B cell (primary cell): ENCODE measurements at regions not wholly inside any gene's neighbourhood (a gene's known extent, or its start where the extent isn't known, plus 50 kb on each side); places are given as distances from the start of the nearest gene placed in this dataset.

Source experiments
- EZH2 ChIP-seq: IDR thresholded peaks from 2 replicates; pipeline ENCODE4 v1.6.1; 2012; ENCODE audit warnings: borderline replicate concordance, low read depth, mild to moderate bottlenecking, moderate library complexity, low read length; ENCODE audit not compliant: insufficient read depth, poor library complexity, severe bottlenecking
- TF ChIP-seq, protein P1 (sequence below): fragments of 200-600 bp; IDR thresholded peaks from one replicate; pipeline ENCODE4 v1.8.0; 2022; ENCODE audit warnings: antibody characterized with exemption, mild to moderate bottlenecking

DNA sequence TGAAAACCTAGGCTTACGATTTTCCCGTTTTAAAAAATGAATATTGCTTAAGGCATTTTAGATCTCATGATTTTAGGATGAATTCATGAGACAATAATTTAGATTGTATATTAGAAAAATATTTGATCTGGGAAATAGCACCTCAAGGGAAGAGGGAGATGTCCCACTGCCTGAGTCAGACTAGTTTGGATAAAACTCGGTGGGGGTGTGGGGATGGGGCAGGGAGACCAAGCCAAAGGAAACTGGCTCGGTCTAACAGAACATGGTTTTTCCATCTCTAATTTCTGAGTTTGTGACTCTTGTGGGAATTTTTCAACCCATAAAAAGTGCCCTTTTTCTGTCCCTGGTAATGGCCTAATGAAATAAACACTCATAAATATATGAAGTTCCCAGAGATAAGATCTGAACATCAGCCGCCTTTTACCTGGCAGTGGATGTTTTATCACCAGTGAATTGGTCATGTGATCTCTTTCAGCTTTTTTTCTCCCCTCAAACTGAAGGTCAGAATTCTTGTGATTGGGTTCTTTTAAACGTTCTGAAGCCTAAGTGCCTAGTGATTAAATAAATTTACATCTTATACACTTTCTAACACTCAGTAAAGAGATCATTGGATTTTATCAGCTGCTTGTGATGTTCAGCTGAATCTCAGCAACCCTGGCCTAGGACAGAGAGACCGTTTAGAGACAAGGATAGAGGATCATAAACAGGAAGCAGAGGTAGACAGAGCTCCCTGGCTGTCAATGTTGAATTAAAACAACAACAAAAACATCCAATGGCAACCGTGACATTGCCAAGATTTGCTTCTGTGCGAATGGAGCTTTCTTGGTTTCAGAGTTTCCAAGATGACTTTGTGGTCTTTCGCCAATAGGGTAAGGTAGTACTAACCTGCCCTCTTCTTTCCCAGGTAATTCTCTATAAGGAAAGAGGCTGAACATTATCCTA is 1038.2 kb downstream of the MCTP2 start:
- TF ChIP-seq, protein P1, sequence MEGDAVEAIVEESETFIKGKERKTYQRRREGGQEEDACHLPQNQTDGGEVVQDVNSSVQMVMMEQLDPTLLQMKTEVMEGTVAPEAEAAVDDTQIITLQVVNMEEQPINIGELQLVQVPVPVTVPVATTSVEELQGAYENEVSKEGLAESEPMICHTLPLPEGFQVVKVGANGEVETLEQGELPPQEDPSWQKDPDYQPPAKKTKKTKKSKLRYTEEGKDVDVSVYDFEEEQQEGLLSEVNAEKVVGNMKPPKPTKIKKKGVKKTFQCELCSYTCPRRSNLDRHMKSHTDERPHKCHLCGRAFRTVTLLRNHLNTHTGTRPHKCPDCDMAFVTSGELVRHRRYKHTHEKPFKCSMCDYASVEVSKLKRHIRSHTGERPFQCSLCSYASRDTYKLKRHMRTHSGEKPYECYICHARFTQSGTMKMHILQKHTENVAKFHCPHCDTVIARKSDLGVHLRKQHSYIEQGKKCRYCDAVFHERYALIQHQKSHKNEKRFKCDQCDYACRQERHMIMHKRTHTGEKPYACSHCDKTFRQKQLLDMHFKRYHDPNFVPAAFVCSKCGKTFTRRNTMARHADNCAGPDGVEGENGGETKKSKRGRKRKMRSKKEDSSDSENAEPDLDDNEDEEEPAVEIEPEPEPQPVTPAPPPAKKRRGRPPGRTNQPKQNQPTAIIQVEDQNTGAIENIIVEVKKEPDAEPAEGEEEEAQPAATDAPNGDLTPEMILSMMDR = no peak
- no peak for TF ChIP-seq EZH2
